Stromal cell of bone marrow (primary cell): ENCODE measurements at regions not wholly inside any gene's neighbourhood (a gene's known extent, or its start where the extent isn't known, plus 50 kb on each side); places are given as distances from the start of the nearest gene placed in this dataset.

Source experiments
- DNase-seq: peaks from one replicate; pipeline ENCODE4 v3.0.0-alpha.2; 2012; ENCODE audit warnings: low read depth

DNA sequence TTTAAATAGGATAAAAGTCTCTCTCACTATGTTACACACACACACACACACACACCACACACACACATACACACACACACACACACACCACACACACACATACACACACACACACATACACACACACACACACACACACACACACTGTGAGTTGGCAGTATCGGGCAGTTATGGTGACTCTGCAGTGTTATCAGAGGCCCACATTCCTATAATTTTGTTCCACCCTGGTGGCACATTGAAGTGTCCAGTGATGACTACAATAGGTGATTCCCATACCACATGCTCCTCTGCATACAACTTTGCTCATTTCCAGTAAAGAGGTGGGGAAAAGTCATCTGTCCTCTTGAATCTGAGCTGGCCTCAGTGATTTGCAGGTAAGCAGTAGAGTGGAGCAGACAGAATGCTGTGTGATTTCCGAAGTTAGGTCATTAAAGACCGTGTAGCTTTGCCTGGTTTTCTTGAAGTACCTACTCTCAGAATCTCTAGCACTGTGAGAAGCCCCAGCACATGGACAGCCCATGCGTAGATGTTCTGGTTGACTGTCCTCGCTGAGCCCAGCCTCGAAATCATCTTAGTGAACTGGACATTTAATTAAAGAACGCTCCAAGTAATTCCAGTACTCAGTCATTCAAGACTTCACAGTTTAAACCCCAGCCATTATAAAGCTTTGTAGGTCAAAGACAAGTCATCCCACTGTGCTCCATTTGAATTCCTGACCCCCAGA, 836.6 kb upstream of the SOX9 start:
- DNase-seq, result no peak

DNA sequence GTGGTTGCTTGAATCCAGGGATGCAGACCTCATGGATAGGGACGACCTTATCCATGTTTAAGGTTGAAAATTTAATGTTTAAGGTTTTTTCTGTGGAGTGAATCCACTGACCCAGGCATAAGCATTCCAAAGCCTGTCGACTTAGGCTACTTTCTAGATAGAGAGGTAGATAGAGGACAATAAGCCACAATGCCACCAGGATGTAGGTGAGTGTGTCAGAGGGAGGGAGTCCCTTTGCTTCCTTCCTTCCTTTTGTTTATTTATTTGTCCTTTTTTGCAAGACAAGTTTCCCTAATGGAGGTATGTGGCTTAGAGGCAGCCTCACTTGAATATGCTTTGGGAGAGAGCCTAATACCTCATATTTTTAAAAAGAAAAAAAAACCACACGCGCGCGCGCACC, 834.2 kb upstream of the SOX9 start:
- DNase-seq, result no peak

DNA sequence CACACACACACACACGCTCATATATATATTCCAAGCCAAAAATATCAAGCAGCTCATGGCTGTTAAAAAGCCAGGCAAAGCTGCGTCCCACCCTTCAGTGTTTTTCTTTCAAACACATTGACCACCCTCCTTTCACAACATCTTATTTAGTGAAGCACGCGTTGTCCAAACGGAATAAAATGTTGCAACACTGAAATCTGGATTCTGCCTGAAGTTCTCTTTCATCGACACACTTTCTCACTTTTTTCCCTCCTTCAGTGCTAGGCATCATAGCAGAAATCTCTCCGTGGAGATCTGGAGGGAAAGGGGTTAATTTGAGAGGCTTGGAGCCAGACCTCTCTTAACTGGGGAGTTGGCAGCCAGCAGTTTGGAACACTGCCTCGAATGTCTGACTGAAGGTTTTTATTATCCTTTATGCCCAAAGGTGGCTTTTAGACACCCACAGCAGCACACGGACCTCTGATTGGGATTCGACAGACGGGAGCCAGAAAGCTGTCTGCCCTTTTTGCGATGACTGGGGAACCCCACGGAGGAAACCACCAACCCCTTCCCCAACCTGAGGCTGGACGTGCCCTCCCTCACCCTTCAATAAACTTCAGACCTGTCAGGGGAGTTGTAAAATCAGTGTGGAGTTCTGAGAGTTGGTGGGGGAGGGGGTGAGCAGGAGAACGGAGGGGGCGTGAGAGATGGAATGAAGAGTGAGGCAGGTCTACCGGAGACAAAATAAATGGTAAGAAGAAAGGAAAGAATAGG, 833.6 kb upstream of the SOX9 start:
- DNase-seq, result no peak

DNA sequence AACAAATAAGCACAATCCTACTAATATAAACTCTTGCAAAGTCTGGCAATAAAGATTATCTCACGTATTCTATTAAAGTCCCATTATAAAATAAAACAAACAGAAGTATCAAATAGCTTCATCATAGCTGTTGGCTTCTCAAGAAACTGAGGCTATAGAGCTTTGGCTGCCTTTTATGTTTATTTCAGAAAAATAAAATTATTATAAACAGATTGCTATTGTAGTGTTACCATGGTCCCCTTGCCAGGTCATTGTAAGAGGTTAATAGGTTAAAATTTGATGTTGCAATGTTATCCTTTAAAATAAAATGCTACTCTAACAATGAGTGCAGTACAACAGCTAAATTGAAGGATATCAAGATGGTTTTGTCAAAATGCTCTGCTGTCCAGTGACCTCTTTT, 828.8 kb upstream of the SOX9 start:
- no peak for DNase-seq

DNA sequence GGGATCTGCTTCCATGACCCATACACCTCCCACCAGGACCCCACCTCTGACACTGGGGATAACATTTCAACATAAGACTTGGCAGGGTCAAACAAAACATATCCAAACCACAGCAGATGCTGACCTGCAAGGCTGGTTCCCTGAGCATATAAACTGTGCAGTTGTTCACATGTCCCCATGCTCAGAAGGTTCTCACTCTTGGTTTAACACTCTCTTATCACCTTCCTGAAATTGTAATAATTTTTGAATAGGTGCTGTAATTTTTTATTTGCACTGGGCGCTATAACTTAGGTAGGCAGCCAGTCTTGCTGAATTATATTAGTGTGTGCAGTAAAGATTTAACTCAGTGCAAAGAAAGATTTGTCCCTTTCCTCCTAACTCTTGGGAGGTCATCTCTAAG, 824.8 kb upstream of the SOX9 start:
- no peak for DNase-seq

DNA sequence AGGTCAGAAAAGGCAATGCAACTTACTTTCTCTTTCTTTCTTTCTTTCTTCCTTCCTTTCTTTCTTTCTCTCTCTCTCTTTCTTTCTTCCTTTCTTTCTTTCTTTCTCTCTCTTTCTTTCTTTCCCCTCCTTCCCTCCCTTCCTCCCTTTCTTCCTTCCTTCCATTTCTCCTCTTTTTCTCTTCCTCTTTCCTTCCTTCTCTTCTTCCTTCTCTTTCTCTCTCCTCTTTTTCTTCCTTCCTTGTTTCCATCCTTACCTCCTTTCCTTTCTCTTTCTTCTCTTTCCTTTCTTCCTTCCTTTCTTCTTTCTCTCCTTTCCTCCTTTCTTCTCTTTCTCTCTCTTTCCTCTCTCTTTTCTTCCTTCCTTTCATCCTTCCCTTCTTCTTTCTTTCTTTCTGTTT, 819.8 kb upstream of the SOX9 start:
- DNase-seq, result no peak

DNA sequence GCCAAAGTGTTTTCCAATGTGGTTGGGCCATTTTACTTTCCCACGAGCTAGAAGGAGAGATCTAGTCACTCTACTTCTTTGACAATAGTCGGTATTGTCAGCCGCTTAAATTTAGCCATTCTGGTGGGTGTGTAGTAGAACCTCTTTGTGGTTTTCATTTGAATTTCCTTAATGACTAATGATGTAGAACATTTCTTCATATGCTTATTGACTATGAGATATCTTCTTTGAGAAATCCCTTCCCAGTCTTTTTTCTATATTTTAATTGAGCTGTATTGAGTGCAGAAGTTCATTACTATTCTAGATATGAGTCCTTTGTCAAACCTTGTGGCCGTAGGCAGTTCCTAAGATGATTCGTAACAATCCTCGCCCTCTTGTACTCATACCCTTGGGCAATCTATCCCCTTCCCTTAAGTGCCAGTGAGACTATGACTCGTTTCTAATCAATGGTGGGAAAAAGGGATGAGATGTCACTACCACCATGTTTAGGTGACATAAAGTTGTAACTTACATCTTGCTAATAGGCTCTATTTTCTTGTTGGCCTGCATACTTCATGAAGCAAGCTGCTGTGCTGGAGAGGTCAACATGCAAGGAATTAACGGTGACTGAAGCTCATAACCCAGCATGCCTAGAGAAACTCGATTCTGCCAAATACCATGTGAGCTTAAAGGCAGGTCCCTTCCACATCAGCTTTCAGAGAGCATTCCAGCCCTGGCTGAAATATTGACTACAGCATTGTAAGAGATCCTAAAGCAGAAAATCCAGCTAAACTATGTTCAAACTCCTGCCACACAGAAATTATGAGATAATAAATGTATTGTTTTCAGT, 817.9 kb upstream of the SOX9 start:
- no peak for DNase-seq

DNA sequence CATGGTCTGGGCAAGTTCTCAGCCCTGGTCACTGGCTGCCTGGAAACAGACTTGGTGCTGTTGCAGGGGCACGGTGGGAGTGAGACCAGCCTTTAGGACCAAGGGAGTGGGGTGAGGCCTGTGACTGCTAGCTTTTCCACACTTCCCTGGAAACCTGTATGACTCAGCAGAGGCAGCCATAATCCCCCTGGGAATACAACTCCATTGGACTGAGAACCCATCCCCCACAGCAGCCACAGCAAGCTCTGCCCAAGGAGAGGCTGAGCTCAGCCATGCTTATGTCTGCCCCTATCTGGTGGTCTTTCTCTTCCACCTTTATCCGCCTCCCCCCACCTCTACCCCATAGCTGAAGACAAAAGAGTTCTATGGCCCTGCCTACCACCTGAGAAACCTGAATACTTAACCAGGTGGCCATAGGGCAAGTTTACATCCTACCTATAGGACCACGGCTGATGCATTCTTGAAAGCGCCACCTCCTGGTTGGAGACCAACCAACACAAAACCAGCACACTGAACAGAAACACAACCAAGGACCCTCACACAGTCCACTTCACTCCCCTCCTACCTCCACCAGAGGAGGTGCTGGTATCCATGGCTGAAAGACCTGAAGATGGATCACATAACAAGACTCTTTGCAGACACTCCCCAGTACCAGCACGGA, 816.2 kb upstream of the SOX9 start:
- DNase-seq, result no peak

DNA sequence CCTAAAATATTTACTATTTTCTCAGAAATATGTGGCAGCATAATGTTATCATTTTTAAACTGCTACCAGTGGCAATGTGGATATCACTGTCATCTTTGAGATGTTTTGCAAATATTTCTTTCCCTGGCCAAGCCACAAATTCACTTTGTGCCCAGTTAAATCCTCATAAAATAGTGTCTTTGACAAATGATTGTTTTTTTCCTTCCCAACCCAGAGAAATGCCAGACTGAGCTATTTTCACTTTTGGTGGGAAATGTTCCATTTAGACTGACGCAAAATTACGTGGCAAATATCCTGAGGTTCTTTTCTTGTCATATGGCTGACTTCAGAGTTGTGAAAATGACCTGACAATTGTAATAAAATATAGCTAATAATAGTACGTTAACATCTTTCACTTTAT, 807.0 kb upstream of the SOX9 start:
- no peak for DNase-seq

DNA sequence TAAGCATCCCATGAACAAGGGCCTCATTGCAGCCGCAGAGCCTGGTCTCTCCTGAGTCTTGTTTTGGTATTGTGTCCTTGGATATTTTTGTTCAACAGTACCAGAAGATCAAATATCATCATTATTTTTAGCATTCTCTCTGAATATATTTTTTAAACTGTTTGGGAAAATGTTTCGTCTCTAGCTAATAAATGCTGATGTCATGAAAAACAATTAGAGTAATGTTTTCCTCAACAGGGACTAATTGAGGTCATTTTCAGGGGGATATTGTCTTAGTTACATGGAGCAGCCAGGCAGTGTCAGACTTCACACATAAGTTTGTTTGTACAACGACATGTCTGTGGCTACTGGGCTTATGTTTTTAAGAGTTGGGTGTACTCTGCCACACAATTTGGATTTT, 805.3 kb upstream of the SOX9 start:
- no peak for DNase-seq

DNA sequence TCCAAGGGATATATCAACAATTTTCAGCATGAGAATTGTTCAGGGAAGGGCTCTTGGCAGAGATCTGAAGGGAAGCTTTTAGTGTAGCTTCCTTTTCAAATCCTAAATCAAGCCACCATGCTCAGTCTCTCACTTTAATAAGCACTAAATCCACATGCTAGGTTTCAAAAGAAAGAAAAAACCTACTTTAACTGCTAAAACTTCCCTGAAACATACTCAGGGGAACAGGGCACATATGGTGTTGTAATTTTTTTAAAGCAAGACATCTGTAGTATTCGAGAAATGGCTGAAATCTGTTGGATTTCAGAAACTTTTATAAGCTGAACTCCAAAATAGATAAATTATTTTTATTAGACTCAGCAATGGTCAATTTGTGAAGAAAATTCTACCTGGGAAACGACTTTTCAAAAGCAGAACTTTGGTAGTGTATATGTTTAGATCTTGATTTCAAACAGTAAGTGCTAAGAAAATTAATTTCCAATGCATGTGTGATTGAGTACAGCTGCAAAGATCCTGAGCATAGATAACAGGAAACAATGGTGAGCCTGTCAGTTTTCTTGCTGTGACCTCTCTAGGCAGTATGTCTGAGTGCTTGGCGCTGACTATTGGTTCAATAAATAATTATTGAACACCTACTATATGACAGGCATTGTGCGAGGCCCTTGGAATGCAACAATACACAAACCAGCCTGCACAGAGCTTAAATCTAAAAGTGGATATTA, 804.5 kb upstream of the SOX9 start:
- no peak for DNase-seq

DNA sequence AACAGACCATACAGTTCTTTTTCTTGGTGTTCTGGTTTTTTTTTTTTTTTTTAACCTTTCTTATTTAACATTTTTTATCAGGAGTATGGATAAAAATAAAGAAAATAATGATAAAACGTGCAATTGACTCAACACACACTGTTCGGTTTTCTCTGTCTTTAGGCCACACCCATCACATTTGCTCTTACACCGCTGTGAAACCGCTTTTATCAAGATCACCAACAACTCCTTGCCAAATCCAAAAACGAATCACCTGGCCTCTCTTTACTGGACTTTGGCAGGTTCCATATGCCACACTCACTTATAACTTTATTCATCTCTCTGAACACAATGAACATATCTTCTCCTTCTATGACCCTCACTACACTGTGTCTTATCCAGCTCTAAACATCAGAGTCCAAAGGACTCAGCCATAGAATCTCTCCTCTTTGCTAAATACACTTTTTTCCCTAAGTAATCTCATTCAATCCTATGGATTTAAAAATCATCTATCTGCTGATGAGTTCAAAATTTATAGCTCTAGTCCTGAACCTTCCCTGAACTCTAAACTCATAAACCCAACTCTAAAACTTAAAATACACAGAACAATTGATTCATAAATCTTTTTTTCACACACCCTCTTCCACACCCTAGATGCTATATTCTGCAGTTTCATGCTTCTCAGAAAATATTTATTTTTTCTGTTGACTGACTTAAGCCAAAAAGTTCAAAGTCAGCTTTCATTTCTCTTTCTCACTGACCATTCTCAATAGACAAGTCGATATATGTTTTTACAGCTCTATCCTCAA, 800.6 kb upstream of the SOX9 start:
- DNase-seq, result no peak

DNA sequence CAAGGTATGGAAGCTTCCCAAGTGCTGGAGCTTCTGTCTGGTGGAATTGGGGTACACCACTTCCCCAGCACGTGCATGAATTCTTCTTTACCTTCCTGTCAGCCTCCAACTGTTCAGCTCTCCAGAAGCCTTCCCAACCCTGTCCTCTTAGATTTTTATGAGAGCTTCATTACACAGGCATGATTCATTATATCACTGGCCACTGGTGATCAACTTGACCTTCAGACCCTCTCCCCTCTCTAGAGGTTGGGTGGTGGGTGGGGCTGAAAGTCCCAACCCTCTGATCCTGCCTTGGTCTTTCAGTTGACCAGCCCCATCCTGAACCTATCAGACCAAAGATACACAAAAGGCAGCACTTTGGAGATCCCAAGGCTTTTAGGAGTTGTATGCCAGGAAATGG, 795.7 kb upstream of the SOX9 start:
- no peak for DNase-seq

DNA sequence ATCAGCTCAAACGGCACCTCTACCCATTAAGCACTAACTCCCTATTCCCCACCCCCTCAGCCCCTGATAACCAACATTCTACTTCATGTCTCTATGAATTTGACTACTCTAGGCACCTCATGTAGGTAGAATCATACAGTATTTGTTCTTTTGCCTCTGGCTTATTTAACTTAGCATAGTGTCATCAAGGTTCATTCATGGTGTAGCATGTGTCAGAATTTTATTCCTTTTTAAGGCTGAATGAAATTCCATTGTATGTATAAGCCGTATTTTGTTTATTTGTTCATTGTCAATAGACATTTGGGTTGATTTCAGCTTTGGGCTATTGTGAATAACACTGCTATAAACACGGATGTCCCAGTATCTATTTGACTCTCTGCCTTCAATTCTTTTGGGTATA, 794.9 kb upstream of the SOX9 start:
- no peak for DNase-seq

DNA sequence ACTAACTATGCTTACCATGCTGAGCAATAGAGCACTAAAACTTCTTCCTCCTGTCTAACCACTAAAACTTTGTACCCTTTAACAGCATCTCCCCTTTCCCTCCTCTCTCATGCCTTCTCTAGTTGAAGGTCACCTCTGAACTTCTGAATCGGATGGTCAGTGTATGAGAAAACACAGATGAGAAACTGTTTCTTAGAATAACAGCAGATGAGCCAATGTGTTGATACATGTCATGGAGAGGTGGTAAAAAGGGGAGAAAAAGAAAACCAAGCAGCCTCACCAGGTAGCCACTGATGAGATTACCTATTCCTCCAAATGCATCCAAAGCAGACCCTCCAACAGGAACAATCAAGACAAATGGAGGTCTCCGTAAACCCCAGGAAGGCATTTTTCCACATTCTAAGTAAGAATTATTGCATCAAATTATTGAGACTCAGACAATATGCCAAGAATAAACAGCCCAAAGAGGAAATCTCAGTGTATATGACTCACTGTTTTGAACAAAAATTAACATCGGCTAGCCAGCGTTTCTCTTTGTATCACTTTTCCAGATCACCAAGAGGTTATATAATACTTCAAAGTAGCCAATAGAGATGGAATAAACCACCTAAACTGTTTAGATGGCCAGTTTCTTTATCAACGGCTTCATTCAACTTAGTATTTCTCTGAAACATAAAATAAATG, 793.3 kb upstream of the SOX9 start:
- DNase-seq, result peak; percentile 57

DNA sequence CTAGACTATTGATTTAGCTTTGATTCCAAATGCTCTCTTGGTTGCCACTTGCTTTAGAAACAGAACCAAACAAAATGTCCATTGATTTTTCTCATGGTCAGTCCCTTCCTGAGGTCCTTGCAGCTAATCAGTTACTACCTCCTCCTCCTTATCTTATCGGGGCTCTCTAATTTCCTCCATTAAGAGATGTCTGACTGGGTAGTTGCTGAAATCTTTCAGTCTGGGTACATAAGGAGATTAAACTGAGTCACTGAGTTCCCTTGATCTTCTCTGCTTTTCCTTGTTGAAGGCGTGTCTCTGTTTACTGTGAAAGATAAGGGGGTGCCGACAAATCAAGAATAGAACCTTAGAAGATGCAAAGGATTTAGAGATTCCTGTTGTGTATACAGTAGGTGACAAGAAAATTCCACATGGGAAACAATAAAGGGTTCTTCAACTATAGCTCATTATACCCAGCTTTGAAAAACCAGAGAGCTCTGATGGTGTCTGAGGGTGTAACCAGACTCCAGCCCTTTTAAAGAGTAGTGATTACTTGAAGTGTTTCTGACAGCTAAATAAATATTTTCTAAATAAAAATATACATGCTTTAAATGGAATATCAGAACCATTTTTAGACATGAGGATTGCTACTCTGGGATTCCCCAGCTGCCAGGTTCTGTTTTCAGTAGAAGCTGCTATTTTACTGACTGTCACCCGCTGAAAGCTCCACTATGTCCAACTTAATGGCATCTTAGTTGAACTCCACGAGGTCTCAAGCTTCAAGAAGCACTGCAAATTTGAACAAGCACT, 791.3 kb upstream of the SOX9 start:
- DNase-seq, result no peak

DNA sequence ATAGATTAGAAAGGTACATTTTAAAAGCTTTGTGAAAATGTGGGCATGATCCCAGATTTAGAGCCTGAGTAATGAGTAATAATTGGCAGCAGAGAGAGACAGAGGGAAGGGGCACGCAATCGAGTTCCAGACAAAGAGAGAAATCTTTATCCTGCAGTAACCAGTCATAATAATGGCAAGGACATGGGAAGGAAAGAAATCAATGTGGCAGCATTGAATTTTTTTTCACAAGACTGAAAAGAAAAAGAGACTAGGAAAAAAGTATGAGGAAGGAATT, 790.8 kb upstream of the SOX9 start:
- no peak for DNase-seq

DNA sequence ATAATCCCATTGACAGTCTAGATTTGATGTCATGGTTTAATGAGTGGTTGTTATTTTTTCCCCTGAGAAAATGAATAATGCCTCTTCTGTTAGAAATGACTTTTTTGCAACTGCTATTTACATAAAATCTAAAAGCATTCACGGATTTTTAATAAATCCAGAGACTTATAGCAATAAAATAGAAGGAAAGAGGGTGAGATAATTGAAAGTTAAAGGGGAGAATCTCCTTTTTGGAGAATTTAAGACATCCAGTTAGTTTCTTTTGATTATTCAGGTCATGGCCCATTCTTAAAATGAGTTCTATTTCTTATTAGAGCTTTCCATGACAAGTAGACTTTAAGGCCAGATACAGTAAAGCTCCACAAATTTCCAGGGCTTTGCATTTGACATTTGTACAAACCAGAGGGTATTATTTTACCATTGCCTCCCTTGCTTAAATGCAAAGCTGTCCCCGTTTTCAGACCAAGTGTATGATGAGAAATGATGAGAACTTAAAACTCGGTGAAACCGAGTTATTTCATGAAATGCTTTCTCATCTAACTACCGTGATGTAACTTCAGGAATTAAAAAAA, 789.0 kb upstream of the SOX9 start:
- no peak for DNase-seq

DNA sequence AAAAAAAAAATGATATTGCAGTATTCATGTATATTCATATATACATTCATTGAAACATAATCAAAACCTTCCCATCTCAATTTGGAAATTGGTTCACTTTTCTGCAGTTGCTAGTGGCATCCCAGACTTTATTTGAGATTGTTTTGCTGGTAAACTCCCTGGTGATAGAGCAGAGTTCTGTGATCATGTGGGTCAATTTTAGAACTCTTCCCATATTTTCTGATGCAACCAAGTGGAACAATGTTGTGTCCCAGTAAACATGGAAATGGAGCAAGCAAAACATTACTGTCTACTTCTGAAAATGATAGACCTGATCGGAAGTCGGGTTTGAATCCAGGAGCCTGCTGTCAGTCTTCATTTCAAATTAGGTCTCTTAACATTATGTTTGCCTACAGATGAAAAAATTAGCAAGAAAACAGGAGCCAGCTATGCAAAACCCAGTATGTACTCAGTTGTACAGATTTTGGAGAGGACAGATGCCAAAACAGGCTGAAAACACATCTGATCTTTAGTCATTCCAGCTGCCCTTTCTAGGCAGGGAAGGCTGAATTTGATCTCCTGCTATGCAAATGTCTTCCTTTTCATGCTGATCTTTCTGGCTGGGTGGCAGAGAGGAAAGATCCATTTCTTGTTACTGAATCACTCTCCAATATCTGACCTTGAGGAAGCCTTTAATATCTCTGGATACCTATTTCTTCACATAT, 786.6 kb upstream of the SOX9 start:
- peak; percentile 36 for DNase-seq
